ENCODE measurements at regions not wholly inside any gene's neighbourhood (a gene's known extent, or its start where the extent isn't known, plus 50 kb on each side); places are given as distances from the start of the nearest gene placed in this dataset.

DNA sequence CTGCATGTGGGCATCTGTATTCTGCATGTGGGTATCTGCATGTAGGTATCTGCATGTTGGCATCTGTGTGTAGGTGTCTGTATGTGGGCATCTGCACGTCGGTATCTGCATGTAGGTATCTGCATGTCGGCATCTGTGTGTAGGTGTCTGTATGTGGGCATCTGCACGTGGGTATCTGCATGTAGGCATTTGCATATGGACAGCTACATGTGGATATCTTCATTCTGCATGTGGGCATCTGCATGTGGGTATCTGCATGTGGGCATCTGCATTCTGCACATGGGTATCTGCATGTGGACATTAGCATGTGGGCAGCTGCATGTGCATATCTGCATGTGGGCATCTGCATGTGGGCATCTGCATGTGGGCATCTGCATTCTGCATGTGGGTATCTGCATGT, 537.4 kb downstream of the RNF144A start:
- TF ChIP-seq REST (IDR thresholded peaks at IDR 0.05; ENCODE audit: insufficient read depth in 1 of 2, low read depth in 2 of 2, low read length in 2 of 2) (no peak), POLR2AphosphoS5 (IDR thresholded peaks at IDR 0.05; ENCODE audit: low read depth, low read length) (no peak), SIN3A (IDR thresholded peaks at IDR 0.05; ENCODE audit: borderline replicate concordance, insufficient read depth, low read length) (no peak), TAF1 (IDR thresholded peaks at IDR 0.05; ENCODE audit: borderline replicate concordance, insufficient read depth, low read length) (no peak)
